B cell (primary cell): ENCODE measurements at regions not wholly inside any gene's neighbourhood (a gene's known extent, or its start where the extent isn't known, plus 50 kb on each side); places are given as distances from the start of the nearest gene placed in this dataset.

Experiments
- EZH2 ChIP-seq: IDR thresholded peaks from 2 replicates; pipeline ENCODE4 v1.6.1; 2012; ENCODE audit warnings: borderline replicate concordance, low read depth, mild to moderate bottlenecking, moderate library complexity, low read length; ENCODE audit not compliant: insufficient read depth, poor library complexity, severe bottlenecking
- TF ChIP-seq, protein P1 (sequence below): fragments of 200-600 bp; IDR thresholded peaks from one replicate; pipeline ENCODE4 v1.8.0; 2022; ENCODE audit warnings: antibody characterized with exemption, mild to moderate bottlenecking

DNA sequence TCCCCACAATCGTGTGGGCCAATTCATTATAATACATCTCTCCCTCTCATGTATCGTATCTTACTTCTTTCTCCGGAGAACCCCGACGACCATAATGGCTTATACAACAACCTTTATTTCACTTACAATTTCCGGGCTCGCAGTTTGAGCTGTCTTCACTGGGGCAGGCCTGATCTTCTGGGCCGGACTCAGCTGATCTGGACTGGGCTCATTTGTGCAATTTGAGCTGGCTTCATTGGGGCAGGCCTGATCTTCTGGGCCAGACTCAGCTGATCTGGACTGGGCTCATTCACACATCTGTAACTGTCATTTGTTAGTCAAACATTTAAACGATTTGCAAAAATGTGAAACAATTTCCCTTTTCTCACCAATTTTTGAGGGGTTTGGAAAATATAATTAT, 171.5 kb upstream of the FRG1 start:
- TF ChIP-seq EZH2, result no peak
- TF ChIP-seq, protein P1, sequence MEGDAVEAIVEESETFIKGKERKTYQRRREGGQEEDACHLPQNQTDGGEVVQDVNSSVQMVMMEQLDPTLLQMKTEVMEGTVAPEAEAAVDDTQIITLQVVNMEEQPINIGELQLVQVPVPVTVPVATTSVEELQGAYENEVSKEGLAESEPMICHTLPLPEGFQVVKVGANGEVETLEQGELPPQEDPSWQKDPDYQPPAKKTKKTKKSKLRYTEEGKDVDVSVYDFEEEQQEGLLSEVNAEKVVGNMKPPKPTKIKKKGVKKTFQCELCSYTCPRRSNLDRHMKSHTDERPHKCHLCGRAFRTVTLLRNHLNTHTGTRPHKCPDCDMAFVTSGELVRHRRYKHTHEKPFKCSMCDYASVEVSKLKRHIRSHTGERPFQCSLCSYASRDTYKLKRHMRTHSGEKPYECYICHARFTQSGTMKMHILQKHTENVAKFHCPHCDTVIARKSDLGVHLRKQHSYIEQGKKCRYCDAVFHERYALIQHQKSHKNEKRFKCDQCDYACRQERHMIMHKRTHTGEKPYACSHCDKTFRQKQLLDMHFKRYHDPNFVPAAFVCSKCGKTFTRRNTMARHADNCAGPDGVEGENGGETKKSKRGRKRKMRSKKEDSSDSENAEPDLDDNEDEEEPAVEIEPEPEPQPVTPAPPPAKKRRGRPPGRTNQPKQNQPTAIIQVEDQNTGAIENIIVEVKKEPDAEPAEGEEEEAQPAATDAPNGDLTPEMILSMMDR, result no peak
